Activated T-cell treated with anti-CD3 and anti-CD28 coated beads, Interleukin-2, amount 50 U/mL, for 4 hours (primary cell): ENCODE measurements at regions not wholly inside any gene's neighbourhood (a gene's known extent, or its start where the extent isn't known, plus 50 kb on each side); places are given as distances from the start of the nearest gene placed in this dataset.

Experiments used
- ATAC-seq, 2 donors: fragments of 200-7000 bp; cut with Tn5 transposase; one replicate each; pipeline ENCODE4 v1.10.0; 2021
- DNase-seq: peaks from one replicate; pipeline ENCODE4 v3.0.0-alpha.2; 2020
- H3K27me3 Mint-ChIP-seq: one replicate; pipeline ENCODE4 v1.8.0; 2021; ENCODE audit warnings: low read depth, mixed read lengths
- H3K36me3 Mint-ChIP-seq: one replicate; pipeline ENCODE4 v1.8.0; 2022; ENCODE audit warnings: mixed read lengths; ENCODE audit not compliant: insufficient read depth
- H3K4me1 Mint-ChIP-seq: one replicate; pipeline ENCODE4 v1.8.0; 2021; ENCODE audit warnings: low read depth, mixed read lengths
- H3K4me3 Mint-ChIP-seq: one replicate; pipeline ENCODE4 v1.8.0; 2021; ENCODE audit warnings: mild to moderate bottlenecking, moderate library complexity, mixed read lengths
- H3K9me3 Mint-ChIP-seq: one replicate; pipeline ENCODE4 v1.8.0; 2021; ENCODE audit warnings: mixed read lengths

DNA sequence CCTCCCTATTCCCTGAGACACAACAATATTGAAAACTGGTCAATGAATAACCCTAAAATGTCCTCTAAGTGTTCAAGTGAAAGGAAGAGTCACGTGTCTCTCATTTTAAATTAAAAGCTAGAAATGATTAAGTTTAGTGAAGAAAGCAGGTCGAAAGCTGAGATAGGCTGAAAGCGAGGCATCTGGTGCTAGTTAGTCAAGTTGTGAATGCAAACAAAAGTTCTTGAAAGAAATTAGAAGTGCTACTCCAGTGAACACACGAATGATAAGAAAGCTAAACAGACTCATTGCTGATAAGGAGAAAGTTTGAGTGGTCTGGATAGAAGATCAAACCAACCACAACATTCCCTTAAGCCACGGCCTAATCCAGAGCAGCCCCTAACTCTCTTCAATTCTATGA is 99.4 kb upstream of the ZNF507 start:
- DNase-seq (no peak), ATAC-seq (no peak)
- H3K4me1 Mint-ChIP-seq: no peaks in the 10 kb centered on the region
- peaks cover 4% of the 10 kb centered on the region for H3K27me3 Mint-ChIP-seq
- no peaks in the 10 kb centered on the region for H3K9me3 Mint-ChIP-seq
- no peaks in the 10 kb centered on the region for H3K36me3 Mint-ChIP-seq
- H3K4me3 Mint-ChIP-seq: no peak overlapping the region

DNA sequence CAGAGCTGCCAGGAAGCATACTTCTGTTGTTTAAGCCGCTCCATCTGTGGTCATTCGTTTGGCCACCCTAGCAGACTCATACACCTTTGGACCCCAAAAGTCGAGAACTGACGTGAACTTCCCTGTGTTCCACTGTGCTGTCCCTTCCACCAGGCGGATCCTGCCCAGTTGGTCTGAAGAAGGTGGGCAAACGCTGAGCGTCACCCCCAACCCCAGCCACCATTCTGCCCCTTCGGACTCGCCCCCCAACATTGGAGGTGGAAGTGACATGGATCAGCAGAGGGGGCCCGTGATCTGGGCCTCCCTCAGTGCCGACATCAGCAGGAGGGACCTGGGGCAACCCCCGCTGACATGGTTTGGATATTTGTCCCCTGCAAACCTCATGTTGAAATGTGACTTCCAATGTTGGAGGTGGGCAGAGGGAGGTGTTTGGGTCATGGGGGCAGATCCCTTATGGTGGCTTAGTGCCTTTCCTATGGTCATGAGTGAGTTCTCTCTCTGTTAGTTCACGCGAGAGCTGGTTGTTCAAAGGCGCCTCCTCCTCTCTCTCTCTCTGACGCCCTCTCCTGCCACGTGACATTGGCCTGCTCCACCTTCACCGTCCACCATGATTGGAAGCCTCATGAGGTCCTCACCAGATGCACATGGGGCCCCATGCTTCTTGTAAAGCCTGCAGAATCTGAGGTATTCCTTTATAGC is 93.6 kb upstream of the ZNF507 start:
- Mint-ChIP-seq H3K4me3 (no peak overlapping the region), H3K36me3 (no peaks in the 10 kb centered on the region), H3K27me3 (peaks cover 15% of the 10 kb centered on the region), H3K9me3 (no peaks in the 10 kb centered on the region), H3K4me1 (no peaks in the 10 kb centered on the region)
- ATAC-seq: no peak
- DNase-seq: no peak

DNA sequence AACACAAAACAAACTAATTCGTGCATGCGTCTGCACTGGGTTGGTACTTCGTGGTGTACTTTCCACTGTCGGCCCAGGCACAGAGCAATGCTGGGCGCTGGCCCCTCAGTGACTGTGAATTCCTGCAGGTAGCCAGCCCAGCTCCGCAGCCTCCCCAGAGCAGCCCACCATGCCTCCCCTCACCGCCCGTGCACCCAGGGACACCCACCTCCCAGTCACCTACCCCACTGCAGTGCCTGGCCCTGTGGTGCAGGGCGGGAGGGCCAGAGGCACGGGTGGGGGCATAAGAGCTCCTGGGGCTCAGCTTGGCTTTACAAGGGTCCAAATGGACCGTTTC is 93.1 kb upstream of the ZNF507 start:
- Mint-ChIP-seq H3K9me3 (no peaks in the 10 kb centered on the region), H3K27me3 (peaks cover 15% of the 10 kb centered on the region), H3K36me3 (no peaks in the 10 kb centered on the region), H3K4me3 (no peak overlapping the region), H3K4me1 (no peaks in the 10 kb centered on the region)
- ATAC-seq (no peak), DNase-seq (no peak)

DNA sequence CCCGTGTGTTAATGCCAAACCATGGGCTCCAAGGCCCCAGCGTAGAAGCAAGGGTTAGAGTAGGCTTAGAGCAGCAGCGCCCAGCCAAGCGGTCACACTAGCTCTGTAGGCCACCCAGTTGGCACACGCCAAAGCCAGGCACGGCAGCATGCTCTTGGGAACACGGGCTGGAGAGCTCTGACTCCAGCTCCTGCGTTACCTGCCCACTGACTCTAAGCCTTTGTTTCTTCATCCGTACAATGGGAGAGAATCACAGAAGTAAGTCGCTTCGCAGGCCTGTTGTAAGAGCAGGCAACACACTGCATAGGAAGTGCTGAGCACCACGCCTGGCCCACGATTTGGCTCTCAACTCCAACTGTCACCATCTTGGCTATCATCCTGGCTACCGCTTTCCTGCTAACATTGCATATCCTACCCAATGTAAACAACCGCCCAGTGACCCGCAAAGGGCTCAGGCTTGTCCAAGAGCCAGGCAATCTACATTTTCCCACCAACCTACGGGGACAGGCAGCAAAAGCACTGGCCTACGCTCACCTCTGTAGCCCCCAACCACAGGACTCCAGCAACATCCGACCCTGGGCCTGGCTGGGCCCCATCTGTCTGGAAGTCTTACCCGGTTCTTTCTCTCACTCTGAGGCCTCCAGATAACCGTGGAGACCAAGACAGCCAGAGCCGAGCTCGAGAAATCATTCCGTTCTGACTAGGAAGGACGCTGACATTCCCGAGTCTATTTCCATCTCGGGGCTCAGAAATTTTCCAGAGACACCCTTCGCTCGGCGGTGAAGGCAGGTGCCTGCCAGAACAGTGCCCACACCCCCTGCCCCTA is 91.5 kb upstream of the ZNF507 start:
- ATAC-seq: no peak
- no peaks in the 10 kb centered on the region for H3K36me3 Mint-ChIP-seq
- H3K4me1 Mint-ChIP-seq: no peaks in the 10 kb centered on the region
- no peak overlapping the region for H3K4me3 Mint-ChIP-seq
- DNase-seq: no peak
- peaks cover 15% of the 10 kb centered on the region for H3K27me3 Mint-ChIP-seq
- H3K9me3 Mint-ChIP-seq: no peaks in the 10 kb centered on the region

DNA sequence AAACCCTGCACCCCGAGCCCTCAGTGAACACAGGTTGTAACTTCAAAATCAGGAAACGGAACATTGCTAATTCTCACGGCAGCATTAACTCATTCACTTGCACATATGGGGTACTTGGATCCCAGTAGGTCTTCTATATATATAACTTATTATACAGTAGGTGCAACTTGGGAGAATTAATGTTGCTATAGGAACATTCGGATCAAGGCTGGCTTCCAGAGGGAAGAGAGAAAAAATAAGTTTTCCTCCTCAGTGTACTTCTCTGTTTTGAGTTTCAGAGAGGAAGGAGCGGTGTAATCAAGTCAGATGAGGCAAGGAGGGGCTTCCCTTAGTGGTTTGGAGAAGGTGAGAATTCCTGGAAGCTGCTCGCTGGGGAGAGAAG is 90.9 kb upstream of the ZNF507 start:
- no peaks in the 10 kb centered on the region for H3K9me3 Mint-ChIP-seq
- ATAC-seq: no peak
- H3K4me1 Mint-ChIP-seq: no peaks in the 10 kb centered on the region
- no peak for DNase-seq
- H3K4me3 Mint-ChIP-seq: no peak overlapping the region
- H3K27me3 Mint-ChIP-seq: peaks cover 15% of the 10 kb centered on the region
- no peaks in the 10 kb centered on the region for H3K36me3 Mint-ChIP-seq

DNA sequence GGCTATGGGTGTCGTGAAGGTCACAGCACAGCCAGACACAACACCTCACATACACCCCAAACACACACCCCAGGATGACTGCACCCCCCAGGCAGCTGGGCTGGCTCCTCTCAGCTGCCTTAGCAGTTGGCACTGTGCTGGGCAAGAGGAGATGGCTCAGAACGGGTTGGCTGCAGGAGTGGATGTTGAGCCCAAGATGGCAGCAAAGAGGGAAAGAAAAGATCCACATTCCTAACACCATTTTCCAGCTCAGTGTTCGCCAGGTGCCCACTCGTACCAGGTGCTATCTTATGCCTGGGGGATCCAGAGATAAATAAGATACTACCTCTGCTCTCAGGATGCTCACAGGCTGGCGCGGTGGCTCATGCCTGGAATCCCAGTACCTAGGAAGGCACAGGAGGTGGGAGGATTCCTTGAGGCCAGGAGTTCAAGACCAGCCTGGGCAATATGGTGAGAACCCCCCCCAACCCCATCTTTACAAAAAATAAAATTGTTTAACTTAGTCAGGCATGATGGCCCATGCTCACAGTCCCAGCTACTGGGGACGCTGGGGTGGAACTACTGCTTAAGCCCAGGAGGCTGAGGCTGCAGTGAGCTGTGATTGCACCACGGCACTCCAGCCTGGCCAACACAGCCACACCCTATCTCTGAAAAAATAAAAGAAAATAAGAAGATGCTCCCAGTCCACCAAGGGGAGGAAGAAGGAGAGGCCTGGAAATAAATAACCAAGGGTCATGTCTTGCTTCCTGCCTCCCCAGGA is 89.7 kb upstream of the ZNF507 start:
- H3K4me1 Mint-ChIP-seq: no peaks in the 10 kb centered on the region
- peaks cover 20% of the 10 kb centered on the region for H3K27me3 Mint-ChIP-seq
- no peaks in the 10 kb centered on the region for H3K36me3 Mint-ChIP-seq
- ATAC-seq: no peak
- no peak overlapping the region for H3K4me3 Mint-ChIP-seq
- H3K9me3 Mint-ChIP-seq: no peaks in the 10 kb centered on the region
- no peak for DNase-seq

DNA sequence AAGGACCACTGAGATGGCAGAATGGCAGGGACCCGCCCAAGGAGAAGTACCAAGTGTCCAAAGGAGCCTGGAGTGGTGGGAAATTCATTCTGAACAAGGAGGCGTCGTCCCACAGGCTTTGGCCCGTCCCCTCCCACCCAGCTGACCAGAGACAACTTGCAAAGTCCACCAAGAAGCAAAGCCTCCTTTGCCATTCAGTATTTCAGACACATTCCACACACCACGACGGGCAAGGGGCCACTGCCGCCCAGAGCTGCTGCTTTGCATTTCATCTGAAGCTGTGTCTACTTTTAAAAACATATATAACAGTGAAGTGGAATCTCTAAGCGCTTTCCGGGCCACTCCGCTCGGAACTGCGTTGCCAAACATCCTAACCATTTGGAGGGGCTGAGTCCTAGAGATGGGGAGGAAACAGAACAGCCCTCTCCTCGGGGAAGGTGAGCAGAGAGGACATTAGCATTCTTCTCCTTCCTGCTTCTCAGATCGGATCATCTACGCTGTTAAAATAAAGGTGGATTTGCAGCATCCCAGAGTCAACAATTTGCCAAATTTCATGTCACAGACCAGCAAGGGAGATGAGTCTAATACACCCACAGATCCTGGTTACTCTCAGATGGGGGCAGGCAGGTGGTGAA is 89.0 kb upstream of the ZNF507 start:
- DNase-seq (no peak), ATAC-seq (no peak)
- Mint-ChIP-seq H3K9me3 (no peaks in the 10 kb centered on the region), H3K4me3 (no peak overlapping the region), H3K4me1 (no peaks in the 10 kb centered on the region), H3K27me3 (peaks cover 20% of the 10 kb centered on the region), H3K36me3 (no peaks in the 10 kb centered on the region)

DNA sequence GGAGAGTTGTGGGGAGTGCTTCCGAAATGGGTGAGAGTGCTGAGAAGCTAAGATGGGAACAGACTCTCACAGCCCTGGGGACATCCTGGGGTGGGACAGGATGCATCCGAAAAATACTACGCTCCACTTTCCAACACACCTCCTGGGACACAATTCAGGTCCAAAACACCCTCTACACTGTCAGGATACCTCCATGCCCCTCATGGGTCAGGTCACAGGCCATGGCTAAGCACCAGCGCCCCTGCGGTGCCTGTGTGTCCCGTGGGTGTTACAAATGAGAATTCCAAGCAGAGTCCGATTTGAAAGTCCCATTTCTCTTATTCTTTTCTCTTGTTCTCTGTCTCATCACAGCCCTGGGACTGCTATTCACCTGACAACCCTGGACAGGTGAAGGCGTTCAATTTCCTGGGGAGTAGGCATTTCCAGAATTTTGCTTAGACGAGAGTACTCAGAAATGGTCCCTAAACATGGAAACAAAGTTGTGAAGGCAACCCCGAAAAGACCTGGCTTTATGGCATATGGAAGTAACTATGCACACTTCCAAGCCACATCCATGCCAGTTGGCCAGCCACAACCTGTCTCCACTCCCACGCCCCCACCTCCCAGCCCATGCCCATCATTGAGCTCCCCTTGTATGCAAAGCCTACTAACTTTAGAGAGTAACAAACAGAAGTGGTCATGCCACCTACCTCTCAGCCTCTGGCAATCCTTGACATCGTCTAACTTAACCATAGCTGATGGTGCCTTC is 87.9 kb upstream of the ZNF507 start:
- Mint-ChIP-seq H3K4me3 (no peak overlapping the region), H3K27me3 (peaks cover 18% of the 10 kb centered on the region), H3K9me3 (no peaks in the 10 kb centered on the region), H3K36me3 (no peaks in the 10 kb centered on the region), H3K4me1 (no peaks in the 10 kb centered on the region)
- no peak for DNase-seq
- ATAC-seq: no peak

DNA sequence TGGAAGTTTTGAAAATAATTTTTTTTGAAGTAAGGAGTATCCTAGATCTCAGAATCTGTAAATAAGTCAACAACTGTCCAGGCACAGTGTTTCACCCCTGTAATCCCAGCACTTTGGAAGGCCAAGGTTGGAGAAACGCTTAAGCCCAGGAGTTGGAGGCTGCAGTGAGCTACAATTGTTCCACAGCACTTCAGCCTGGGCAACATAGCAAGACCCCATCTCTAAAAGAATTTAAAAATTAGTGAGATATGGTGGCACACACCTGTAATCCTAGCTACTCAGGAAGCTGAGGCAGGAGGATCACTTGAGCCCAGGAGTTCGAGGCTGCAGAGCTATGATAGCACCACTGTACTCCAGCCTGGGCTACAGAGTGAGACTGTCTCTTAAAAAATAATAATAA is 87.2 kb upstream of the ZNF507 start:
- Mint-ChIP-seq H3K4me1 (no peaks in the 10 kb centered on the region), H3K36me3 (no peaks in the 10 kb centered on the region), H3K4me3 (no peak overlapping the region), H3K27me3 (peaks cover 19% of the 10 kb centered on the region), H3K9me3 (no peaks in the 10 kb centered on the region)
- DNase-seq (no peak), ATAC-seq (no peak)

DNA sequence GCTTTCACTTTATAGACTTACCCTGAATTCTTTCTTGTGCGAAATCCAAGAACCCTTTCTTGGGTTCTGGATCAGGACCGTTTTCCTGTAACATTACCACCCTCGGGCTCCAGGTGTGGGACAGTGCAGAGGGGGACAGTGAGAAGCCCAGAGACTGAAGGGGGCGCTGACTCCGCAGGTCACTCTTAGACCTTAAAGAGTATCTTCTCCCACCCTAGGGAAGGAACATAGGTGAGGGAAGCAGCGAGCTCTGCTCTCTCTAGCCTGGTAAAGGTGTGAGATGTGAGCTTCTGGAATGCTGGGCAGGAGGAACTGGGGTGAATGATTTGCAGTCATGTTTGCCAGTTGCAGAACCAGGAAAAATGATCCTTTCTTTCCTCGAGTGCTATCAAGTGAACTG is 80.8 kb upstream of the ZNF507 start:
- no peaks in the 10 kb centered on the region for H3K36me3 Mint-ChIP-seq
- H3K4me1 Mint-ChIP-seq: no peaks in the 10 kb centered on the region
- no peak for DNase-seq
- H3K9me3 Mint-ChIP-seq: no peaks in the 10 kb centered on the region
- no peak for ATAC-seq
- peaks cover 14% of the 10 kb centered on the region for H3K27me3 Mint-ChIP-seq
- no peak overlapping the region for H3K4me3 Mint-ChIP-seq

DNA sequence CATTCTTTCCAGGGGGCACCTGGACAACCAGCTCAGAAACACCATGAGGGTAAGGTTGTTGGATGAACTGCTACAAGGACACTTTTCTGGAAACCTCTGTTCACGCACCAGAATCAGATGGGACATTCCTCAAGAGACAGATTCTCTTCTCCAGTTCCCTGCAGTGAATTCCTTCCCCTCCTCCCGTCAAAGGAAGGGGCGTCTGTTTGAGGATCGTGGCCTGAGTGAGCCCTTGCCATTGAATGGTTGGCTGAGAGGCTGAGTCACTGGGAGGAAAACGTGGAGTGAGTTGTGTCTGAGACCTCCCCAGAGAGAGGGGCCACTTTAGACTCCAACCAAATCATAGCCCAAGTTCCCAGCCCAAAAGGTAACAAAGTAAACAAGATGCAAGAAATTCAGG is 79.4 kb upstream of the ZNF507 start:
- Mint-ChIP-seq H3K4me1 (no peaks in the 10 kb centered on the region), H3K27me3 (peaks cover 12% of the 10 kb centered on the region), H3K4me3 (no peak overlapping the region), H3K36me3 (no peaks in the 10 kb centered on the region), H3K9me3 (no peaks in the 10 kb centered on the region)
- DNase-seq: no peak
- no peak for ATAC-seq

DNA sequence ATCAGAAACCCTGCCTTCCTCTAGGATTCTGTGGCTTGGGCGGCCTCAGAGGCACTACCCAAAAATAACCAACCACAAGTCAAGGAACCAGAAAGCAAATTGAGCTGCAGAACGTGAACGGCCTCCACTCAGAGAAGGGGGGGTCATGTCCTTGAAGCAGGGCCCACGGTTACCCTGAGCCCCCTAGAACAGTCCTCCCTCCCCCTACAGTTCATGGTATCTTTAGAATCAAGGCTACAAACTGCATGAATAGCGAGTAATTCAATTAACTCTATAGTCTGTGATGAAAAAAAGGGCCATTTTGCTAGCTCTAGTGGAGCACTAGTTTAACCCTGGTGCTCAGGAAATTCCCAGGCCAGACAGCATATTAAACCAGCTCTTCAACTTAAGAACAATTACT is 79.0 kb upstream of the ZNF507 start:
- H3K36me3 Mint-ChIP-seq: no peaks in the 10 kb centered on the region
- H3K27me3 Mint-ChIP-seq: peaks cover 13% of the 10 kb centered on the region
- ATAC-seq (no peak), DNase-seq (no peak)
- H3K4me3 Mint-ChIP-seq: no peak overlapping the region
- H3K9me3 Mint-ChIP-seq: no peaks in the 10 kb centered on the region
- H3K4me1 Mint-ChIP-seq: no peaks in the 10 kb centered on the region

DNA sequence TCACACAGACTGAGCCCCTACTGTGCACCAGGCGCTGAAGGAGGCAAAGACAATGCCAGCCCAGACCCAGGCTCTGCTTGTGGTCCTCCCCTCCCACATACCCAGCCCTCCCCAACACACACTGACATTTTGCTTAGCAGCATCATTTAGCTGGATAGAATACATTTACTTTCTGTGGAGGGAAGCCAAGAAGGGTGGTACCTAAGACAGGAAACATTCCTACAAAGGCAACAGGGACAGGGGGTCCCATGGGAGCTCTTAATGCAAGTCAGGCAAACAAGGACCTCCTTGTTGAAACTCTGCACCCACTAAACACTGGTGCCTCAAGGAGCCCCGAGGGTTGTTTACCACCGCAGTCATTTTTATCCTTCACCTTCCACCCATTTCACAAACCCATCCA is 77.0 kb upstream of the ZNF507 start:
- ATAC-seq (no peak), DNase-seq (no peak)
- Mint-ChIP-seq H3K36me3 (no peaks in the 10 kb centered on the region), H3K9me3 (peaks cover under 1% of the 10 kb centered on the region), H3K27me3 (peaks cover 17% of the 10 kb centered on the region), H3K4me1 (no peaks in the 10 kb centered on the region), H3K4me3 (no peak overlapping the region)

DNA sequence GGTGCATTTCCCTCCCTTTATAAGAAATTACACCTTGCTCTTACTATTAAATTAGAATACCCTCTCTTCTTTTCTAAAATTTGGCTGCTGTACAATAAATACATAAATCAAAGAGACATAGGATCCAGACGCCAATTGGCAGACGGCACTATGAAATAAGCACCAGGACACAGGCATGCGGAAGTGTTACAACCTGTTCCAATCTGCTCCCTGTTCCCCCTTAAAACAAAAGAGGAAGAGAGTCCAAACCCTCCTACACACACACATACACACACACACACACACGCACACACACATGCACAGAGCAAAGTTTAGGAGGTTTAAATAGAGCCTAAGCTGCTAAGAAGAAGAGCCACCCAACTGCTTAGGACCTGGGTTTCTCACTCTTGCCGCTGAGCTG is 75.6 kb upstream of the ZNF507 start:
- no peaks in the 10 kb centered on the region for H3K36me3 Mint-ChIP-seq
- DNase-seq: no peak
- peaks cover 19% of the 10 kb centered on the region for H3K27me3 Mint-ChIP-seq
- no peak for ATAC-seq
- peaks cover 6% of the 10 kb centered on the region for H3K9me3 Mint-ChIP-seq
- H3K4me1 Mint-ChIP-seq: no peaks in the 10 kb centered on the region
- H3K4me3 Mint-ChIP-seq: no peak overlapping the region
